ENCODE measurements at regions not wholly inside any gene's neighbourhood (a gene's known extent, or its start where the extent isn't known, plus 50 kb on each side); places are given as distances from the start of the nearest gene placed in this dataset.

- DNase-seq (ENCODE audit: low spot score) (no peak), ATAC-seq (no peak)
- intact Hi-C loops (cut with DNase I) = no loop called here
These were observed 178.6 kb downstream of the GAS1 start for GRCh38 chr9:86768709-86769108.

DNA sequence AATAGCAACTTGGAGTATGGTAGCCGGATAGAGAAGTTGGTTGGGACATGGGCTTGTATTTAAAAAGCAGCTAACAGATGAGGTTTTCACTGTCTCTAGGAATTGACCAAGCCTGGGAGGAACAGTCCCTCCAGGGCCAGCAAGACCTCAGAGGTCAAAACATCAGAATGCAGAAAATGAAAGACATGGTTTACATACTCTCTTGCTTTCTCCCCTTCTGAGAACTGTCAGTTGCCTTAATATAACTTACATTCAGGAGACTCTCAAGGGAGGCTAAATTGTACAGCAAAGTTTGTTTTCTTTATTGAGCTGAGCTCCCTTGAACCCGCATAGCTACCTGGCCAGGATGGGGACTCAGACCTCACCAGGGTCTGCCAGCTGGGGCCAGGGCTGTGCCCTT lies 179.3 kb downstream of the GAS1 start:
- no peak for ATAC-seq
- intact Hi-C loops (cut with DNase I) = no loop called here
- DNase-seq (ENCODE audit: low spot score) = no peak

- intact Hi-C loops (cut with DNase I) = no loop called here
- no peak for ATAC-seq
- DNase-seq (ENCODE audit: low spot score) = no peak
These were observed 179.9 kb downstream of the GAS1 start for GRCh38 chr9:86767373-86767772.

DNA sequence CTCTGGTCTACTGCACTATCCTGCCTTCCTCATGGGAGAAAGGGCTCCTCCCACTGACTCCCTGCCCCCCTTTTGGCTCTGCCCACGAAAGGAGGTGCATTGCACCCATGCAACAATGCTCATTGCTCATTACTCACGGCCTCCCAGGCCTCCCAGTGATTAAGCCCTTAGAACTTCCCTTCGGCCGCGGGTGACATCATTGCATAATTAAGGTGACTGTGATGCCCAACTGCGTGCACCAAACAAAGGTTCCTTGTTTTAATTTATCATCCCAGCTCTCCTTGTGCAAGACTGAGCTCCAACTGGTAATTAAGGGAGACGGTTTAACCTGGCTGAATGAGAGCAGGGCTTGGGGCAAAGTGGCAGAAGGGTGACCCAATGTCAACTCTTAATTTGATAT lies 180.4 kb downstream of the GAS1 start:
- ATAC-seq = no peak
- DNase-seq (ENCODE audit: low spot score) = no peak

DNA sequence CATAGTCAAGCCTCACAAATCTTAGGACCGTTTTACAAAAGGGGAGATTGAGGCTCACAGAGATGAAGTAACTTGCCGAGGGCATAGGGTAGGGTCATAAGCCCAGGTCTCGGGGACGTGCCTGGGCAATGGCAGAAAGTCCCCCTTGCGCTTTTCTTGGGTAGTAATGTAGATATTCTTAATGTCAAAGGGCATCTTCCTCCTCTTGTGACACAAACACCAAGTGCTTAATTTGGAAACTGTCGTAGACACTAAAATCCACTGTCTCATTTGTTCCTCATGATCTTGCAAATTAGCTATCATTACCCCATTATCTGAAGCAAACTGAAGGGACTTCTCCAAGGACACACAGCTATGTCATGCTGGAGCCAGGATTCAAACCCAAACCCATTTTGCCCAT lies 180.8 kb downstream of the GAS1 start:
- DNase-seq (ENCODE audit: low spot score) = no peak
- intact Hi-C loops (cut with DNase I) = no loop called here
- no peak for ATAC-seq

More for the DNA sequence above, 180.4 kb downstream of the GAS1 start:
- intact Hi-C loops (cut with DNase I) = no loop called here

DNA sequence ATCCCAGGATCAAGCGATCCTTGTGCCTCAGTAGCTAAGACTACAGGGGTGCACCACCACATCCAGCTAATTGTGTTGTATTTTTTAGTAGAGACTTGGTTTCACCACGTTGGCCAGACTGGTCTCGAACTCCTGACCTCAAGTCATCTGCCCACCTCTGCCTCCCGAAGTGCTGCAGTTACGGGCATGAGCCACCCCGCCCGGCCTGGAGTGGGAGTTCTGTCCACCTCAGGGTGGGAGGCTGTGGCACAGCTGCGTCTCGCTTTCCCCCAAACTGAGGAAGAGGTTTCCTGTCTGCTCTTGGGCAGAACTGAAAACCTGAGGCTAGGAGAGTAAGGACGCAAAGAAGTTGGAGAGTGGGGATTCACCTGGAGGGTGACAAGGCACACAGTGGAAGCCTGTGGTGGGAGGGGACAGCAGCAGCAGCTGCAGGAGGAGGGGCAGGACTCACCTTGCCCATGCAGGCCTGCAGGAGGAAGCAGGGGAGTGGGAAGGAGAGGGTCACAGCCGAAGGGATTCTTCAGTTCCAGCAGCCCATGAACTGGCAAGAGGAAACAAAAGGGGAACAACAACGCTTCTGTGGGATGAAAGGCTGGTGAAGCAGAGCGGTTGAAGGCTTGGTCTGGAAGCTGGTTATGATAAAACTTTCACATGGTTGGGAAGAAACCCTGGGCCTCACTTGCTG lies 181.4 kb downstream of the GAS1 start:
- DNase-seq (ENCODE audit: low spot score) (no peak), ATAC-seq (no peak)
- intact Hi-C loops (cut with DNase I) = no loop called here

DNA sequence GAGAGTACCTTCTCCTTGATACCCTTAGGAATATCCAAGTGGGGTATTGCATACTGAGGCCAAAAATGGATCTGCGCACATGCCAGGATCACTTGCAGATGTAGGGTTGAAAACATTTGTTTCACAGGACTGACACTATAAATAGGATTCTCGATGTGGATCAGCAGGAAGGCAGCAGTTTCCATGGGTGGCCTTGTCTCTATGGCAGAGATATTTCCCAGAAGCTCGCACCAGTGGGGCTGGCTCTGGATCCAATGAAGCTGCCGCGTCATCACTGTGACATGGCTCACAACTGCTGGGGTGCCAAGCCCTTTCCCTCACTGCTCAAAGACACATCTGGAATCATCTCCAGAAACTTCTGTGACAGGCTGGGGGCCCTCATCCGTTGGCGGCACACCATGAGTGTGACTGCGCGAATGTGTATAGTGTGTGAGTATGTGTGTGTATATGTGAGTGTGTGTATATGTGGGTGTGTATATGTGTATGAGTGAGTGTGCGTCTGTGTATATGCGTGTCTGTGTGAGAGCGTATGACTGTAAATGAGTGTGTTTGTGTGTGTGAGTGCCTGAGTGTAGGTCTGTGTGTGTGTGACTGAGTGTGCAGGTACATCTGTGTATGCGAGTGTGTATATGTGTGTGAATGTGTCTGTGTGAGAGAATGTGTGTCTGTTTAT lies 182.5 kb downstream of the GAS1 start:
- ATAC-seq (peak; percentile 20), DNase-seq (ENCODE audit: low spot score) (no peak)

DNA sequence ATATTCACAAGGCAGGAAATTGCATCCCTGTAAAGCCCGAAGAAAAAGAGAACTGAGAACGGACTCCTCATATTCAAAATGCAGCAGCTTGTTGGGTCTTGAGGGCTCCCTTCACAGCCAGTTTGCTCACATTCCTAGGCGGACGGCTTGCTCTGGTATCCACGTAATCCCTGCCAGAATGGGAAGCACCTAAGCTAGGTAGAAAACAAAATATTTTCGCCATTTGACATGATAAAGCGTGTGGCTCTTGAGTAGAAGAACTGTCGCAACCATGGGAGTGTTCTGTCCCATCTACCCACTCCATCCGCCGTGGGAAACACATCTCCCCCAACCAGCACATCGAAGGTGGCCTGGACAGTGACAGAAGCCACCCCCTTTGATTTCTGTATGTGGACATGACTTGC lies 183.1 kb downstream of the GAS1 start:
- intact Hi-C loops (cut with DNase I) = no loop called here
- no peak for DNase-seq (ENCODE audit: low spot score)
- no peak for ATAC-seq

More for the DNA sequence above, 182.5 kb downstream of the GAS1 start:
- intact Hi-C loops (cut with DNase I) = no loop called here

DNA sequence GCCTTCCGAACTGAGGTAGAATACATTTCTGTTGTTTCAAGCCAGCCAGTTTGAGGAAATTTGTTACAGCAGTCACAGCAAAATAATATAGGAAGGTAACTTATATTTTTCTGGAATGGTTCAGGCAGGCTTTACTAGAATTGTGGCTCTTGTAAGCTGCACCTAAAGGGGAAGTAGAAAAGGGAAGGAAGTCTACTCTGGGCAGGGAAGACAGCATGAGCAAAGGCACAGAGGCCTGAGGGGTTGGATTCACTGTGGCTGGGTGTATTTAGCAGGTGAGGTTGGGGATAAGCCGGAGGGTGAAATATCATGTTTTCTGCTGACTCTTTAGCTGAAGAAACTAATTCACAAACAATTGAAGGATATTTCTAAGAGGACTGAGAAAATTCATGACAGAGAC lies 183.5 kb downstream of the GAS1 start:
- ATAC-seq (peak; percentile 44), DNase-seq (ENCODE audit: low spot score) (no peak)
- intact Hi-C loops (cut with DNase I) = no loop called here

GRCh38 chr9:86757382-86757720 lies 190.0 kb downstream of the GAS1 start:
- intact Hi-C loops (cut with DNase I) = no loop called here
- ATAC-seq (no peak), DNase-seq (ENCODE audit: low spot score) (no peak)

DNA sequence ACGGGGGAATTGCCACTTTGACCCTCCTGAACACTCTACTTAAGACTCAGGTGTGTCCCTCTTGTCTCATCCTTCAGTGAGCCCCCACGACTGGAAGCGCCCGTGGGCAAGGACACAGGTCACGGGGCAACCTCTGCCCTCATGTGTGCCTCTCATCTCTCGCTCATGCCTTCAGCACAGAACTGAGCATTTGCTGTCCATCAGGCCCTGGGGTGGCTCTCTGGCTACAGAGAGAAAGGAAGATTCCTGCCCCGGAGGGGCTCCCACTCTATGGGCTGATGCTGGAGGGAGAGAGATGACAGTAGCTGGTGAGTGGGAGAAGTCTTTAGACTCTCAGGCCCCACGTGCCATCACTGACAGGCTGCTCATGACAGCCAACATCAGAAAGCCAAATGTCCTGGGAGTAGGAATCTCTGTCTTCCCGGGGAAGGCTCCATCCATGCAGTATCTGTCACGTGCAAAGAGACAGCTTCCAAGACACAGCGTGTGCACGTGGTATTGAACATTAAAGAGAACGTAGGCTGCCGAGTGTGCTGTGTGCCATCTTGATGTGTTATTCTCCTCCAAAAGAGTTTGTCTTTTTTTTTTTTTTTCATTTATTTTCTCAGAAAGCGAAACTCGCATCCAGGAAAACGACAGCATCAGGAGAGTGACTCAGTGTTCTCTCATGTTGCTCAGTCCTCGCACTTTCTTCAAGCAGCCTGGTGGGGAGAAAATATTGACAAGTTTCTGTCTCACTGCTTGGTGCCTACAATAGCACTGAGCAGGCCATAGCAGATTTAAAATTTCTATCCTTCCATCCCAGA lies 190.5 kb downstream of the GAS1 start:
- DNase-seq (ENCODE audit: low spot score) (no peak), ATAC-seq (no peak)
- intact Hi-C loops (cut with DNase I) = no loop called here

DNA sequence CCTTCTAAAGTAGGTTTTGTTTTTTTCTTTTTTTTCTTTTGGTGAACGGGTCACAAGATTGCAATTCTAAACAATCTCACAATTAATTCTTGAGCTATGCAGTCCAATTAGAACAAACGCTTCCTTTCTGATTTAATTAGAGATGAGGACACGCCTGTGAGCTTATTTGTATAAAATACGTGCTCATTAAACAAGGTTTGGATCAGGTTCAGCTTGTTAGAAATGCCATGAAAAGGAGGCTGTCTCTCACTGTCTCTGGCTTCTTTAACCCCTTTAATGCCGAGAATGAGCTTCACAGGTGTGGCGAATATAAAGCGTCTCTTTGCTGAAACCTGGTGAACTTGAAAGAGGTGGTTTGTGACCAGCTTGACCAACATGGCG lies 191.8 kb downstream of the GAS1 start:
- no peak for ATAC-seq
- intact Hi-C loops (cut with DNase I) = no loop called here
- DNase-seq (ENCODE audit: low spot score) = no peak

DNA sequence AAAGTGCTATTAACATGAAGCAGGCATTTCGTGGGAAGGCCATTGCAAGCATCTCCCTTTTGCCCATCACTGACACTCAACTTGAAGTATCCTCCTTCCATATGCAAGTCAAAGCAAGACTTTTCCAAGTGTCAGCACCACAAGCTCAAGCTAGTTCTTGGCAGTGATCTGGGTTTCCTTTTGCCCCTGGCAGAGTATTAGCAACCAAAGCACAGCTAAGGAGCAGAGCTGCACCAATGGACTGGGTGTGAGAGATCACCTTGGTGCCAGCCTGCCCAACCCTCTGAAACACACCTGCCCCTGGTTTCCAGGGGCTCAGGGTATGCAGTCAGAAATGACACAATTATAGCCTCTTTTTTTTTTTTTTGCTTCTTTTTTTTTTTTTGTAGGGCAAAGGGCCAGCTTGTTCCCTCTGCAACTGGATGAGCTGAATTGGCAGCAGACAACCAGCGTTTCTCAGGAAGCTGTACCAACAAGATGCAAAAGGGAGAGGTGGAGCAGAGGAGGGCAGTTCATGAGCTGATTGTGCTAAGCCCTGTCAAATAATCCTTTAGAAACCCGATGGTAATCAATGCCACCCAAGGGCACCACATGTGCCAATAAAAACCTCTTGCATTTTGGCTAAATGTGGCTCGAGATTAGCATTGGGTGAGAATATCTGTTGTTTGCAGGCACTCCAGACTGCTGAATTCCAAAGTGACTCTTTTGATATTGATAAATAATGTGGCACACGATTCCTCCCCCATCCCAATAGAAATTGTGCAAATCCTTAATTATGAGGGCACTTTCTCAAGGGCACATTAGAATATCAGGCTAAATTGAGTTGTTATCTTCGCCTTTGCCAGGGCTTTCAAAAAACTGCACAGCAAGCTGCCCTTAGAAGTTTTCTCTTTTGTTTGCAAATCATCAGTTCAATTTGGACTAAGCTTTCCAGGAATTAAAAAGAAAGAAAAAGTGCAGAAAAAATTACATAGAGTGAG lies 192.4 kb downstream of the GAS1 start:
- DNase-seq (ENCODE audit: low spot score) (no peak), ATAC-seq (no peak)
- intact Hi-C loops (cut with DNase I) = no loop called here

DNA sequence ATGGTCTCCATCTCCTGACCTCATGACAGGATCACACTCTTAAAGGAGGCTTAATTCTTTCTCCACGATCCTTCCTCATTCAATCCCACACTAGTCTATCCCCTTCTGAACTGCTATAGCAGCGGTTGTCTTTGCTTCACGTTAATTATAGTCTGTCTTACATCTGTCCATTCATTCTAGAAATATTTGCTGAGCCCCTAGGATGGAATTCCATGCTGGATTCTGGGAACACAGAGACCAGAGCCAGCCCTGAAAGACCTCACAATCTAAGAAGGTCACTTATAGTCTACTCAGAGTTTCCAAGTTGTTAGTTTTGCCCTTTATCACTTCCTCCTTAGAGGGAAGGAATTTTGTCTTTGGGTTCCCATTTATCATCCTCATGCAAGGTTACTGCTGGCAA lies 193.5 kb downstream of the GAS1 start:
- intact Hi-C loops (cut with DNase I) = no loop called here
- ATAC-seq (no peak), DNase-seq (ENCODE audit: low spot score) (no peak)

DNA sequence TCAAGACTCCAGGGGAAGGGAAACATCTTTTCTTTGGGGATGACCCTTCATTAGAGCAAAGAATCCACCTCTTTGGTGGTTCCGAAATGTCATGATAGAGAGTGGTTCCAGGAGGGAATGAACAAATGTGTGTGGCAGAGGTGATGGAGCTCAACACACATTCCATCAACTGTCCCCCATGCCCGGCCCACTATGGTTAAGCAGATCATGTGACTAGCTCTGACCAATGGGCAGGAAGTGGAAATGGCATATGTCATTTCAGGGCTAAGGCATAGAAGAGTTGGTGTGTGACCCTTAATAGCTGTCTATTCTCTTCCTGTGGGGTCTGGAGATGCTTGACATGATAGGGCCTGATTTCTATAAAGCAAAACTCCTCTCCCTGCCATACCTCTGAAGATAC lies 194.6 kb downstream of the GAS1 start:
- ATAC-seq = no peak
- no peak for DNase-seq (ENCODE audit: low spot score)
- intact Hi-C loops (cut with DNase I) = no loop called here

DNA sequence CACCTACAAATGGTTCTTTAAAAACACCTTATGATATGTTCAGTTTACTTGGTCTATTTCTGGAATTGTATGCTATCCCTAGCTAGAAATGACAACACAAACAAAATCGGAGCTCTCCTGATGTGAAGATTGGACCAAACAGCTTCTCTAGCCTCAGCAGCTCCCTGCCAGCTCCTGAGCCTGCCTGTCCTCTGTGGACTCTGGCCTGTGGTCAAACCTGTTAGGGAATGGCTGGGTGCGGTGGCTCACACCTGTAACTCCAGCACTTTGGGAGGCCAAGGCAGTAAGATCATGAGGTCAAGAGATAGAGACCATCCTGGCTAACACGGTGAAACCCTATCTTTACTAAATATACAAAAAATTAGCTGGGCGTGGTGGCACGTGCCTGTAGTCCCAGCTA lies 195.3 kb downstream of the GAS1 start:
- intact Hi-C loops (cut with DNase I) = no loop called here

GRCh38 chr9:86751207-86751606 lies 196.1 kb downstream of the GAS1 start:
- intact Hi-C loops (cut with DNase I) = no loop called here
- no peak for DNase-seq (ENCODE audit: low spot score)
- ATAC-seq = peak; percentile 83

More for the DNA sequence above, 195.3 kb downstream of the GAS1 start:
- DNase-seq (ENCODE audit: low spot score) = no peak
- no peak for ATAC-seq

- DNase-seq (ENCODE audit: low spot score) (no peak), ATAC-seq (no peak)
- intact Hi-C loops (cut with DNase I) = no loop called here
These were observed 197.4 kb downstream of the GAS1 start for GRCh38 chr9:86749894-86750255.

DNA sequence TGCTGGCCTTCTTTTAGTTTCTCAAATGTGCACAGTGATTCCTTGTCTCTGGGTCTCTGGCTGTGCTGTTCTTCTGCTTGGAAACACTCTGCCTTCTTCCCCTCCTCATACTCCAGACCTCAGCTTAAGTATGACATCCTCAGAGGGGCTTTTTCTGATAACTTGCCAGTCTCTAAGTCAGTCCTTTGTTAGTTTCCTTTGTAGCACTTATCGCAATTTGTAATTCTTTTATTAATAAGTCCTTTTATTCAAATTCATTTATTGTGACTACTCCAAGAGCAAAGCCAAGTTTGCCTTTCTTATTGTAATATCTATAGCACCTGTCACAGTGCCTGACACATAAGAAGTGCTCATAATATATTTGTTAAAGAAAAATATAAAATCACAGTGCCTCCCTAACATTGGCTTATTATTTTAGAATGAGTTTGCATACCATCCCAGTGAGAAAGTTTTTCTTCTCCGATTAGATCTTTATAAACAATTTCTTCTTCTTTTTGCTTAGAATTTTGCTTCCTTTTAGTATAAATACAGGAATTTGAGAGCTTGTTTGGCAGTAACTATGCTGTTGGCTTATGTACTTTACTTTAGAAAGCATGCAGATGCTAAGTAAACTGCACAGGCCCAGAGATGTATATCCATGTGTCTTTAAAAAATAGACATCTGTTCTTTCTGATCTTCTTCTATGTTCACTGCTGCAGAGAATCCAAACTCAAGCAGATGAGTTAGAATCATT lies 198.0 kb downstream of the GAS1 start:
- DNase-seq (ENCODE audit: low spot score) = no peak
- intact Hi-C loops (cut with DNase I) = no loop called here
- ATAC-seq = no peak

Measured in sciatic nerve (tissue), 2 donors.